Breast epithelium (tissue), 4 donors: ENCODE measurements at regions not wholly inside any gene's neighbourhood (a gene's known extent, or its start where the extent isn't known, plus 50 kb on each side); places are given as distances from the start of the nearest gene placed in this dataset.

ENCODE experiments used
- DNase-seq, 2 donors: peaks; one replicate each; pipeline ENCODE4 v3.0.0-alpha.2; 2019; ENCODE audit warnings: low spot score in 2 of 2
- H3K27ac ChIP-seq, 2 donors: fragments of 200-600 bp; sonication (generic) in 1 of 2; one replicate each; pipeline ENCODE4 v1.5.1; 2016 to 2019; ENCODE audit warnings: mild to moderate bottlenecking in 1 of 2
- H3K27me3 ChIP-seq, 2 donors: fragments of 200-600 bp; sonication (generic) in 1 of 2; one replicate each; pipeline versions ENCODE4 v1.5.1 to v1.6.0; 2017 to 2019; ENCODE audit warnings: control low read depth in 1 of 2, mild to moderate bottlenecking in 1 of 2
- H3K36me3 ChIP-seq: fragments of 200-600 bp; one replicate; pipeline ENCODE4 v1.5.1; 2019
- H3K4me1 ChIP-seq, 2 donors: fragments of 200-600 bp; sonication (generic); one replicate each; pipeline ENCODE4 v1.5.1; 2016 to 2019; ENCODE audit warnings: control low read depth in 1 of 2
- H3K4me3 ChIP-seq, 3 donors: fragments of 200-600 bp; sonication (generic); 1 replicate in 2 of 3; 2 replicates in 1 of 3; pipeline ENCODE4 v1.5.1; 2016 to 2019; ENCODE audit warnings: mild to moderate bottlenecking in 3 of 3, moderate library complexity in 2 of 3
- H3K9me3 ChIP-seq, 2 donors: fragments of 200-600 bp; sonication (generic) in 1 of 2; one replicate each; pipeline ENCODE4 v1.5.1; 2016 to 2019; ENCODE audit warnings: control low read depth in 1 of 2
- POLR2A ChIP-seq: fragments of 450-650 bp; IDR thresholded peaks from one replicate; pipeline ENCODE4 v1.6.1; 2016; ENCODE audit warnings: antibody characterized with exemption, mild to moderate bottlenecking, moderate library complexity
- POLR2AphosphoS5 ChIP-seq, 3 donors: sonication (generic); formaldehyde crosslinking; IDR thresholded peaks; one replicate each; pipeline ENCODE4 v1.6.1; 2017; ENCODE audit warnings: antibody characterized with exemption in 3 of 3
- intact Hi-C: fragments of 100-400 bp; cut with DNase I; formaldehyde crosslinking; loops from one replicate; pipeline ENCODE4 v1.15.1; 2023; ENCODE audit warnings: low total_unique reads
- TF ChIP-seq, protein P1 (sequence below), 3 donors: fragments of 450-650 bp; IDR thresholded peaks; one replicate each; pipeline ENCODE4 v1.5.1; 2016 to 2017; ENCODE audit warnings: antibody characterized with exemption in 3 of 3, mild to moderate bottlenecking in 3 of 3, moderate library complexity in 3 of 3

DNA sequence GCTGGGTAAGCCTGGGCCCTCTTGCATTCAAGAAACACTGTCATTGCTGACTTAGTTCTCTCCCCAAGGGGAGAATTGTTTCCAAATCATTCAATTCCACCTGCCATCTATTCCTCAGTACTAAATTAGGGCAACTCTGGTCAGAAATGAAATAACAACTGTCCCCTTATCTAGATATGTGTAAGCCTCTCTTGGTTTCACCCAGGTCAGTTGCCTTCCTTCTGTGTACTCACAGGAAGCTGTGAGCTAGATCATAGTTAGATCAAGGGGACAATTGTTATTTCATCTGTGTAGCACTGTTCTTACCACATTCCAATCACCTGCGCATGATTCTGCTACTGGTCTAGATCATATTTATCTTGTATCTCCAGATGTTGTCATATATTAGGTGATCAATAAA lies 483.0 kb upstream of the SORCS1 start:
- Histone ChIP-seq H3K36me3 (no peaks in the 10 kb centered on the region), H3K4me3 (no peak overlapping the region), H3K4me1 (no peaks in the 10 kb centered on the region), H3K9me3 (no peaks in the 10 kb centered on the region), H3K27ac (no peak overlapping the region), H3K27me3 (no peaks in the 10 kb centered on the region)
- intact Hi-C loops, result no loop called here
- no peak for DNase-seq
- TF ChIP-seq, protein P1, sequence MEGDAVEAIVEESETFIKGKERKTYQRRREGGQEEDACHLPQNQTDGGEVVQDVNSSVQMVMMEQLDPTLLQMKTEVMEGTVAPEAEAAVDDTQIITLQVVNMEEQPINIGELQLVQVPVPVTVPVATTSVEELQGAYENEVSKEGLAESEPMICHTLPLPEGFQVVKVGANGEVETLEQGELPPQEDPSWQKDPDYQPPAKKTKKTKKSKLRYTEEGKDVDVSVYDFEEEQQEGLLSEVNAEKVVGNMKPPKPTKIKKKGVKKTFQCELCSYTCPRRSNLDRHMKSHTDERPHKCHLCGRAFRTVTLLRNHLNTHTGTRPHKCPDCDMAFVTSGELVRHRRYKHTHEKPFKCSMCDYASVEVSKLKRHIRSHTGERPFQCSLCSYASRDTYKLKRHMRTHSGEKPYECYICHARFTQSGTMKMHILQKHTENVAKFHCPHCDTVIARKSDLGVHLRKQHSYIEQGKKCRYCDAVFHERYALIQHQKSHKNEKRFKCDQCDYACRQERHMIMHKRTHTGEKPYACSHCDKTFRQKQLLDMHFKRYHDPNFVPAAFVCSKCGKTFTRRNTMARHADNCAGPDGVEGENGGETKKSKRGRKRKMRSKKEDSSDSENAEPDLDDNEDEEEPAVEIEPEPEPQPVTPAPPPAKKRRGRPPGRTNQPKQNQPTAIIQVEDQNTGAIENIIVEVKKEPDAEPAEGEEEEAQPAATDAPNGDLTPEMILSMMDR (IDR thresholded peaks at IDR 0.05), result no peak
- TF ChIP-seq POLR2AphosphoS5 (IDR thresholded peaks at IDR 0.05) (no peak), POLR2A (no peak)

DNA sequence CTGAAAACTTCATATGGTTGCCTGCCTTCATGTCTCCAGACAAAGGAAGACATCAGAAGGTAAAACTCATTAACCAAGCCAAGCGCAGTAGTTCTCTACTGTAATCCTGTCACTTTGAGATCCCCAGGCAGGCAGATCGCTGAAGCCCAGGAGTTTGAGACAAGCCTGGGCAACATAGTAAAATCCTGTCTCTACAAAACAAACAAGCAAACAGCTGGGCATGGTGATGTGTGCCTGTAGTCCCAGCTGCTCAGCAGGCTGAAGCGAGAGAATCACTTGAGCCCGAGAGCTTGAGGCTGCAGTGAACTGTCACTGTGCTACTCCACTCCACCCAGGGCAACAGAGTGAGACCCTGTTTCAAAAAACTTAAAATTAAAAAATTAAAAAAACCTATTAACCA lies 467.4 kb upstream of the SORCS1 start:
- H3K27me3 ChIP-seq, result no peaks in the 10 kb centered on the region
- no peaks in the 10 kb centered on the region for H3K36me3 ChIP-seq
- no peaks in the 10 kb centered on the region for H3K4me1 ChIP-seq
- no peak overlapping the region for H3K4me3 ChIP-seq
- H3K9me3 ChIP-seq, result no peaks in the 10 kb centered on the region
- DNase-seq, result no peak
- intact Hi-C loops, result no loop called here
- no peak overlapping the region for H3K27ac ChIP-seq
- TF ChIP-seq, protein P1 (IDR thresholded peaks at IDR 0.05), result no peak
- TF ChIP-seq POLR2AphosphoS5 (IDR thresholded peaks at IDR 0.05) (no peak), POLR2A (no peak)

DNA sequence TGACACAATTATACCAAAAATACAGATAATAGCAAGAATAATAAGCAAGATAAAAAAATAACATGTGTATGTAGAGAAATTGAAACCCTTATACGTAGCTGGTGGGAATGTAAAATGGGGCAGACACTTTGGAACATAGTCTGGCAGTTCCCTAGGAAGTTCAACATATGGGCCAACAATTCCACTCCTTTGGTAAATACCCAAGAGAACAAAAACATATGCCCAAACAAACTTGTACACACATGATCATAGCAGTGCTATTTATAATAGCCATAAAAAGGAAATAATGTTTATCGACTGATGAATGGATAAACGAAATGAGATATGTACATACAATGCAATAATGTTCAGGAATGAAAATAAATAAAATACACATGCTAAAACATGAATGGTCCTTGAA lies 462.4 kb upstream of the SORCS1 start:
- TF ChIP-seq, protein P1 (IDR thresholded peaks at IDR 0.05), result no peak
- TF ChIP-seq POLR2A (no peak), POLR2AphosphoS5 (IDR thresholded peaks at IDR 0.05) (no peak)
- intact Hi-C loops, result no loop called here
- DNase-seq, result no peak
- H3K27me3 ChIP-seq, result no peaks in the 10 kb centered on the region
- no peaks in the 10 kb centered on the region for H3K9me3 ChIP-seq
- no peaks in the 10 kb centered on the region for H3K4me1 ChIP-seq
- no peak overlapping the region for H3K27ac ChIP-seq
- H3K36me3 ChIP-seq, result no peaks in the 10 kb centered on the region
- no peak overlapping the region for H3K4me3 ChIP-seq

DNA sequence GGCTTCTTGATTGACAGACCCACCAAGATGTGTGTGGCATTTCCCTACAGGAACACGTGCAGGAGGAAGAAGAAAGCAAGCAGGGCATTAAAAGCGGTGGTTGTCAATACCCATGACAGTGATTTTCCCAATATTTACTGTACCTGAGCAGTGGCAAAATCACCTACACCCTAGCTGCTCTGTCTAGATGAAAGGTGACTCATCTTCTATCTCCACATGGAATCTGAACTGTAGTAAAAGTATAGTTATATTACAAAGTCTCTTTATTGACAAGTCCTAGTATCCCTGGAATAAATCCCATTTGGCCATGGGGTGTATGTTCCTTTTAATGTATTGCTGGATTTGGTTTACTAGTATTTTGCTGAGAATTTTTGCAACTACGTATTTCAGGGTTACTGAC lies 458.8 kb upstream of the SORCS1 start:
- no peaks in the 10 kb centered on the region for H3K9me3 ChIP-seq
- DNase-seq, result no peak
- no peaks in the 10 kb centered on the region for H3K4me1 ChIP-seq
- H3K27me3 ChIP-seq, result no peaks in the 10 kb centered on the region
- H3K36me3 ChIP-seq, result no peaks in the 10 kb centered on the region
- TF ChIP-seq POLR2A, result no peak
- TF ChIP-seq, protein P1 (IDR thresholded peaks at IDR 0.05), result no peak
- TF ChIP-seq POLR2AphosphoS5 (IDR thresholded peaks at IDR 0.05), result no peak
- intact Hi-C loops, result no loop called here
- H3K4me3 ChIP-seq, result no peak overlapping the region
- no peak overlapping the region for H3K27ac ChIP-seq

DNA sequence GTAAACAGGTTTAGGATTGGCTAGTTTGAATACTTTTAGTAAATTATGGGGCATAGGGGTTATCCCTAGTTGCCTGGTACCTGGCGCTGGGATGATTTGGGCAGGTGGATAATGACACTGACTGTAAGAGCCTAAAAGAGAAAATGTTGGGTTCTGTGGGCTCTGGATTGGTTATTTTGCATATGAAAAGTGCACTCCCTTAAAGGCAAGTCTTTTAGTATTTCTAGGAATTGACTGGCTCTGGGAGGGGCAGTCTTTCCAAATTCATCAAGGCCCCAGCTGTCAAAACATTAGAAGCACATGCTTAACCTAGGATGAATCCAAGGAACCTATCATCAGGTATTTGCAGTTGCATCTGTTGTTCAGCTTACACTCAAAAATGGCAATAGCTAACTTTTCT lies 454.6 kb upstream of the SORCS1 start:
- Histone ChIP-seq H3K27me3 (no peaks in the 10 kb centered on the region), H3K4me1 (no peaks in the 10 kb centered on the region), H3K4me3 (no peak overlapping the region), H3K36me3 (no peaks in the 10 kb centered on the region), H3K9me3 (no peaks in the 10 kb centered on the region), H3K27ac (no peak overlapping the region)
- intact Hi-C loops, result no loop called here
- TF ChIP-seq POLR2A, result no peak
- no peak for DNase-seq

DNA sequence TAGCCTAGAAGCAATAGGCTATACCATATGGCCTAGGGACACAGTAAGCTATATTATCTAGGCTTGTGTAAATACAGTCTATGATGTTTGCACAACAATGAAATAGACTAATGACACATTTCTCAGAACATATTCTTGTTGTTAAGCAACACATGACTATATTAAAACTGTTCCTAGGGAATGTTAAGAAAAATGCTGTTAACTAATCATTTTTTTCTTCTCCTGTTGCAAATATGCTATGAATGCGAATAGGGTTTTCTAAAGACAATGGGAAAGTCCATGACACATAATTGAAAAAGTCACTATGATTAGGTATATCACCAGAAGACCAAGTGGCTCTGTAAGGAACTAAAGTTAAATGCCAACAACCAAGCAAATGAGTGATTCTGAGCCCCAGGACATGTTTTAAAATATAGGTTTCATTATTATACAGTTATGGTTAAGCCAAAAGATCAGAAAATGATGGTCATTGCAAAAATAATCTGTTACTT lies 454.0 kb upstream of the SORCS1 start:
- intact Hi-C loops, result no loop called here
- no peak for TF ChIP-seq POLR2A
- no peak for TF ChIP-seq POLR2AphosphoS5 (IDR thresholded peaks at IDR 0.05)
- TF ChIP-seq, protein P1 (IDR thresholded peaks at IDR 0.05), result no peak
- no peaks in the 10 kb centered on the region for H3K36me3 ChIP-seq

More for the DNA sequence above, 454.0 kb upstream of the SORCS1 start:
- Histone ChIP-seq H3K27ac (no peak overlapping the region), H3K4me3 (no peak overlapping the region), H3K9me3 (no peaks in the 10 kb centered on the region), H3K4me1 (no peaks in the 10 kb centered on the region), H3K27me3 (no peaks in the 10 kb centered on the region)
- DNase-seq, result no peak
